HG02973 (cell line): ENCODE measurements at regions not wholly inside any gene's neighbourhood (a gene's known extent, or its start where the extent isn't known, plus 50 kb on each side); places are given as distances from the start of the nearest gene placed in this dataset.
"Not testable (repeated sequence)": the region's sequence is repeated elsewhere in the genome, so short reads cannot be mapped to it uniquely, and the experiment has no call there.

Source experiments
- ATAC-seq: cut with Tn5 transposase; IDR thresholded peaks from one replicate; pipeline ENCODE4 v1.9.1; 2021; ENCODE audit warnings: moderate library complexity; ENCODE audit not compliant: unreplicated experiment

GRCh38 chr9:115300116-115300515 lies 182.2 kb upstream of the TNC start:
- no peak for ATAC-seq

GRCh38 chr9:115300874-115301273 lies 182.9 kb upstream of the TNC start:
- no peak for ATAC-seq

GRCh38 chr9:115301581-115301980 lies 183.6 kb upstream of the TNC start:
- no peak for ATAC-seq

GRCh38 chr9:115305543-115305942 lies 187.6 kb upstream of the TNC start:
- no peak for ATAC-seq

GRCh38 chr9:115306865-115307264 lies 188.9 kb upstream of the TNC start:
- ATAC-seq = no peak

GRCh38 chr9:115313545-115313944 lies 195.6 kb upstream of the TNC start:
- ATAC-seq = no peak

GRCh38 chr9:115326461-115326860 lies 208.5 kb upstream of the TNC start:
- no peak for ATAC-seq

GRCh38 chr9:115327436-115328122 lies 209.6 kb upstream of the TNC start:
- ATAC-seq = no peak

- no peak for ATAC-seq
Observed at GRCh38 chr9:115328228-115328627, 210.3 kb upstream of the TNC start.

- ATAC-seq = no peak
Observed at GRCh38 chr9:115328677-115329076, 210.7 kb upstream of the TNC start.

- no peak for ATAC-seq
Observed at GRCh38 chr9:115333277-115334070, 215.5 kb upstream of the TNC start.

- ATAC-seq = no peak
Observed at GRCh38 chr9:115335439-115335838, 217.5 kb upstream of the TNC start.

- ATAC-seq = no peak
Observed at GRCh38 chr9:115340314-115340713, 222.4 kb upstream of the TNC start.

- ATAC-seq = no peak
Observed at GRCh38 chr9:115341426-115341825, 223.5 kb upstream of the TNC start.

GRCh38 chr9:115347776-115348175 lies 229.8 kb upstream of the TNC start:
- ATAC-seq = not testable (repeated sequence)

GRCh38 chr9:115348936-115349335 lies 231.0 kb upstream of the TNC start:
- ATAC-seq = not testable (repeated sequence)

- no peak for ATAC-seq
Observed at GRCh38 chr9:115349542-115349941, 231.6 kb upstream of the TNC start.

- no peak for ATAC-seq
Observed at GRCh38 chr9:115350548-115350947, 232.6 kb upstream of the TNC start.

- ATAC-seq = no peak
Observed at GRCh38 chr9:115353681-115354080, 235.7 kb upstream of the TNC start.

GRCh38 chr9:115357821-115358220 lies 239.9 kb upstream of the TNC start:
- no peak for ATAC-seq

- no peak for ATAC-seq
Observed at GRCh38 chr9:115359017-115359780, 241.2 kb upstream of the TNC start.

- ATAC-seq = no peak
Observed at GRCh38 chr9:115360122-115360521, 242.2 kb upstream of the TNC start.
